GM21619 (cell line): ENCODE measurements at regions not wholly inside any gene's neighbourhood (a gene's known extent, or its start where the extent isn't known, plus 50 kb on each side); places are given as distances from the start of the nearest gene placed in this dataset.
"Not testable (repeated sequence)": the region's sequence is repeated elsewhere in the genome, so short reads cannot be mapped to it uniquely, and the experiment has no call there.

ENCODE experiments used
- ATAC-seq: cut with Tn5 transposase; IDR thresholded peaks from one replicate; pipeline ENCODE4 v1.9.1; 2021; ENCODE audit not compliant: unreplicated experiment

DNA sequence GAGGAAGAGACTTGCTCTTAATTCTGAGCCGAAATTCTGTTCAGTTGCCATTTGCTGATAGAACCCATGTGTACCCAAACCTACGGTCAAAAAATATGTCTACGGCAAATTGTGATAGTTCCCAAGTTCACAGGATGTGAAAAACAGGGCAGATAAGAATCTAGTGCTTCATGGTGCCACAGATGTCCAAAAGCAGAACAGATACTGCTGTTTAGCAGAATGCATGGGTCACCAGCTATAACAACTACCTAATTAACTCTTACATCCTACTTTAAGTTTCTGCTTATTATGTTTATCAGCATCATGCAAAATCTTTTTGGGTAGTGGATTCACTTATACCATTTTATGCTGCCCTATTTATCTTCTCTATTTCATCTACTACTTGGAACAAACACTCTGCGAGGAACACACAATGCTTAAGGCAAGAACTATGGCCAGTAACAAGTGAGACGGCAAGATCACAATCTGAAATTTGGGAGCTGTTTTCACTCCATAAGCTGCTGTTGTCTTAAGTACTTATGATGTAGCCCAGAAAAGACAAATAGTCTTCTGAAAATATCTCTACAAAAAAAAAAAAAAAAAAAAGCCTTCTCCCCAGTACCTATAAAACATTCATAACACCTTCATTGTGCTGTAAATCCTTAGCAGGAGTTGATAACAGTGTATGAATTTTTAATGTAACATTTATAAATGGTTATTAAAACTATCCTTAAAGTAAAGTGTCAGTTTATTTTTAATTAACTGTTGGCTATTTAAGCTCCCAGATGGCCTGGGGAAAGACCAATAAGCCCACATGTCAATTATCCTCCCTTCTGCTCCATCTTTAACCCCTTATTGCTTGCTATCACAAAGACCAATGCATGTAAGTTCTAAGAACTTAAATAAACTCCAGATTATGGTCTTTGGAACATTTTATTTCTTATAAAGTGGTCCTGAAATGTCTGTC, 232.3 kb downstream of the TLR4 start:
- ATAC-seq, result peak; percentile 94

DNA sequence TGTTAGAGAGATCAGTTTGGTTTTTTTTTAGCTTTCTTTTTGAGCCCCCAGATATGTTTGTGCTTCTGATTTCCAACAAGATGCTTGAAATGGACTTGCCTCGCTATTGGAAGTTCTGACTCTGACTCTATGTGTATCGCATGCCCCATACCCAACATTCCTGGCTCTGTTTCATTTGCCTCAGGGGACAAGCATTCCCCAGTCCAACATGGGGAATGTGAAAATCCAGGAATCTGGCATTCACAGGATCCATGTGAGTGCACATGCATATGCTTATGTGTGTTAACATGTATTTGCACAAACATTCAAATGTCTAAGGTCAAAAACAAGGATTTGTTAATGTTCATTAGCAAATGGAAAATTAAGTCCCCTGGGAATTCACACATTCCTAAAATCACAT, 233.9 kb downstream of the TLR4 start:
- ATAC-seq, result no peak

DNA sequence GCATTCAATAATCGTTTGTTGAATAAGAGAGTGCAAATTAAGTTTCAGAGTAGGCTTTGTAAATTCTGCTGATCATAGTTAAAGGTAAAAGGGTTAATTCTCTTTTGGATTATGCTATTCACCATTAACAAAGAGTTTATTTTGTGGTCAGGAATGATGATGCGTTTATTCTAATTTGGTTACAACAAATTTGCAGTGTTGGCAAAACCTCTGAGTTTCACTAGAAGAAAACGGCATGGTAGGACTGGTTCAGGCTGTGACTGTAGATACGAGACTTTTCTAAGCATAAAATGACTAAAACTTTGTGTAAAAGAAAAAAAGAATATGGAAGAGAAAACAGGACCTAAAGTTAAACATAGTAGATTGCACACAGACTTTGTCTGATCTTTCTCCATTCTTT, 234.7 kb downstream of the TLR4 start:
- ATAC-seq, result no peak

DNA sequence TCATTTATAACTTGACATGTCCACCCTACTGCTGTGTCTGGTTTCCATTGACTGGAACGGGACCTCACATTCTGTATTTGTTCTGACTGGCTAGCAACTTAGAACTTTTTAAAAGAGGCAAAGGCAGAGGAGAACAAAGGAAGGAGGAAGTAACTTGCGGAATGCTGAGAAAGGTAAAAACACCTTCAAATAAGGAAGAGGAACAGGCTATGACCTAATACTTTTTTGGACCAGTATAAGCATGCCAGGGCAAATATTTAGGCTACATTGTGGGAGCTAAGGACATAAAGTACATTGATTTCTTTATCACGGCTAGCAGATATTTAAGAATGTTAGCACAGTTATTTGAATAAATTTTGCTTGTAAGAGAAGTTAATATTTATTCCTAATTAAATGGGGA, 240.5 kb downstream of the TLR4 start:
- not testable (repeated sequence) for ATAC-seq

DNA sequence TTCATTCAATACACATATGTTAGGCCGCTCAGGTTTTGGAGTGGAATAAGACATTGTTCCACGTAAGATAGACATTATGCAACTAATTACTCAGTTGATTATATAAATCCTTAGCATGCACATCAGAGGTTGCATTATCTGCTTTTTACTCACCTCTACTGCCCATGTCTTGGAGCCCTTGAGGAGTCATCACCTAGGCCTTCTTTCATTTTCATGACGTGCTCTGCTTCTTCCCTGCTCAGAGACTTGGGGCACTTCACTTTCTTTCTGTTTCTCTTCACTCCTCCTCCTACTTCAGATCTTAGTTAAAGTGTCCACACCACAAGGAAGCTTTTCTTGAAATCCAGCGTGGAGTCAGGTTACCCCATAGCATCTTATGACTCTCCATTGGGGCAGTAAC, 241.1 kb downstream of the TLR4 start:
- ATAC-seq, result no peak

DNA sequence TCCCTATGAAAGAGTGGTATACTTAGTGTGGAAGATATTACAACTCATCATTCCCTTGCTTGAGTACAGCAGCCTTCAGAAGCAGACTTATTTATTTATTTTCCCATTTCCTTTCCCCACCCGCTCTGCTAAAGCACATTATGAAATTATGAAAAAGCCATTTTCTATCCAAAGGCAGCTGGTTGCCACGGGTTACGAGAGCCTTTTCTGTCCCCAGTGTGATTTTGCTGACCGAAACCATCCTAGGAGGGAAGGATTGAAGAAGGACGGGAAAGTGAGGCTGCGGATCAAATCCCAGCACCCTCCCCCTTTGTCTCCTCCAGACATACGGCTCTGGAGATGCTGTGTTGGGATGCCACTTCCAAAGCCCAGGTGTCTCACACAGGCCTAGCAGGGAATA, 246.9 kb downstream of the TLR4 start:
- ATAC-seq, result no peak

DNA sequence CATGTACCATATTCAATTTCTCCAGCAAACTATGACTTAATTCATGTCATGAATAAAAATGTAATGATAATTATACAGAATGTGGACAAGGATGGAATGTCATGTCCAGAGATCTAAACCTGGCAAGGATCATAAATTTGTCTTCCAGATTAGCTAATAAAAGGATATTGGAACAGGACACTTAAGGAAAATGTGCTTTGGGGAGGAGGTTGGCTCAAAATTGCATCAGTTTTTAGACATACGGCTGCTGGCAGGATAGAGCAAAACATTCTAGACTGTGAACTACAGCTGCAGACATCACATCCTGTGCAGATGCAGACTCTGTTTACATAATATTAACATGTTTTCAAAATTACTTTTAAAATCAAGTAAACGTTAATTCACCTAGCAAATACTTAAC, 248.4 kb downstream of the TLR4 start:
- ATAC-seq, result no peak

DNA sequence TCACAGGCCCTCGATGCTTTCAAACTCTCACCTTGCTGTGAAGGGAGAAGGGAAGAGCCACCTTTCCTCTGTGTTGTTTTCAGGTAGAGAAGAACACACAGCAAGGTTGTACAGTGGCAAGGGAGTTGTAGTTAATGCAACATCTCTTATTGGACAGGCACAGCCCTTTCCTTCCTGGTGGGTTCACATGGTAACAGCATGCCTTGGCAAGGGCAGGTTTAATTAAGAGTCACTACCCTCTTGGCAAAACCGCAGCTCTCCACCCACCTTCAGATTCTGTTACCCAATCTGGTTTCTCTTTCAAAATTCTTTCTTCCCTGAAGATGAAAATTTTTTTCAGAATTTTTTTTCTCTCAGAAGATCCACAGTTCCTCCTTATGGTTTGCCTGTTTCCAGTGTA, 253.1 kb downstream of the TLR4 start:
- ATAC-seq, result no peak

DNA sequence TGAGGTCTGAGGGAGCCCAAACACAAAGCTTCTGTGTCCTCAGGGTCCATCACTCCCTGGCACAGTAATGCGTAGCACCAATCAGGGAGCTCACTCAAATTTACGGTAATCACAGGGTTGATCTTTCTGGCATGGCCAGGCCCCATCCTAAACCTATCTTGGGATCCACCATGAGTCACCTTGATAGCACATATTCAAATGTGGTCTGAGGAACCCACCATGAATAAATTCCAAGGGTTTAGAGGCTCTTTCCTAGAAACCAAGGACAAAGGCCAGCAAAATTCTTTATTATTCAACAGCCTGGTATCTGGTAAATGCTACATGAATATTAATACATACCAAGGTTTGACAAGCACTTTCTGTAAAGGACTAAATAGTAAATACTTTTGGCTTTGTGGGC, 254.5 kb downstream of the TLR4 start:
- ATAC-seq, result no peak

DNA sequence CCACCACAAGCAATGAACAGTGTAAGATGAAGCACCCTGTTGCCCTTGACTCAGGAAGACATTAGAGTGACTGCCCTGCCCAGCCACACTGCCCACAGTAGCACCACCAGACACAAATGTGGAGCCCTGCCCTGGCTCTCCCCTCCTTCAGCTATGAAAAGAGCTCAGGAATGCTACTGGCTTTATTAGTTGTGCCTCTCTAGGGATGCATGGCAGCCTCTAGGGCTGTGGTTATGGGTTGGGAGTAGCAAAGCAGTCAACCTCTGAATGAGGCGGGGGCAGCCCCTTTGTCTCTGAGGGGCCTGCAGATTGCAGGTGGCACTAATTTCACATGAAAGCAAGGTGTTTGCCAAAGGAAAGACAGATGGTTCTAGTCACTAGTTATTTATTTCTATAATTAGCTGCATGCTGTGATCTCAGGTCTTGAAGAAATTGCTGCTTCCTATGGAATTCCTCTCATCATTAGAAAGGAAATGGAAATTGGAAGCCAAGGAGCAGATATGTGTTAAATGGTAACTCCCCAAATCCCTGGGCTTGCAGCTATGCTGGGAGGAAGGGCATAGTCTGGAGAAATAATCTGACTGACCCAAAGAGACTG, 259.4 kb downstream of the TLR4 start:
- no peak for ATAC-seq

DNA sequence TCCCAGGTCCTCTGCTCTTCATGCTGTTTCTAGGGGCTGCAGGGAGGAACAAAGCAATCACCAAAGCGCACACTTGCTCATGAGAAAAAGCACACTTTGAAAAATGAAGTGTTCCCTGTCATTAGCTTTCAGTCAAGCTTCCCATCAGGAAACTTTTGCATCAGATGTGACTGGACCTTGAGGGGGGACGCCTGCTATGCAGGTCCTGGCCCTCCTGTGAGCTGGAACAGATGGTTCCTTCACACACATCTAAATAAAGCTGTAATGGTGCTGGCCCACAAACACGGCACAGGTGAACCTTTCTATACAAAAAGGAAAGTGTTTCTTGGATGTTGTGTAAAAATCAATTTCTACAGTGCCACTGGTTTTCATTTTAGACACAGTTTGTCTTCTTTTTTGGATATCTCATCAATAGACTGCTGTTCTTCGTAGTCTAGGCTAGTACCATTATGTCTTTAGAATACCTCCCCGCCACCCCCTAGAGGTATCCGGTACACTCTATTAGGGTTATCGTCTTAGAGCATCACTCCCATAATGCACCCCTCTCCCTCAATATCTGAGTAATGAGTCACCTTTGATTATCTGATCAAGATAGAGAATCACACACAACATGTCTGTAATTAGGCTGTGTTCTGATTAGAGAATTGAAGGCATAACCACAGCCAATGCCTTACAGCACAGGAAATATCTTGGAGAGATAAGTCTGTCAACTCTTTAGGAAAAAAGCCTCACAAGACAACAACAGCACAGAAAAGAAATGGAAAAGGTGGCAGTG, 266.3 kb downstream of the TLR4 start:
- ATAC-seq, result no peak

DNA sequence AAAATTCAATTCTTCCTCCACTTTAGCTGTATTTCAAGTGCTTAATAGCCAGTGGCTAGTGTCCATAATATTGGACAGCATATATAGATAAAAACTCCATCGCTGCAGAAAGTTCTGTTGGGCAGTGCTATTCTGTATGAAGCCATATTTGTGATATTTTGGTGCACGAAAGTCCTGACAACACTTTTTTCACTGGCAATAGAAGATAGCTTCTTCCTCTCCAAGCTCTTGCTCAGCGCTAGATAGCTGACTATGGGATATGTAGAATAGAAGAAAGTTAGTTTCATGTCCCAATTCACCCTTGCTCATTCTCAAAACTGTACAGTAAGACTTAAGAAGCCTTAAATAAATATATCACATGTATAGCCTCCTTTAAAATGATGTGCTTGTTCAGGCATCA, 269.9 kb downstream of the TLR4 start:
- ATAC-seq, result no peak

DNA sequence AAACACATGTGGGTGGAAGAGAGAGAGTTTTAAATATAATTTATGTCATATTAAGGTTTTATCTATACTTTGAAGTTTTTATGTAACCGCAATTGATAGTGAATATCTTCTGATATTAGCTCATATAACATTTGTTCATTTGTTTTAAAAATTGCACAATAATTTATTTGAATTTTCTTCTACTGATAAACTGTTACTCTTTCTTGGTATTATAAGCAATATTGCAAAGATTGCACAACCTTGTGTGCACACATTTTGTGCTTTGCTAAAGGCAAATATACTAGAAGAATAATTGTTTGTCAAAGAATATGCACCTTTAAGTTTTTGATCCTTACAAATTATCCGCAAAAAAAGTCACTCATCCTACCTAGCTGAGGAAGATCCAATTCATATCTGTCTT, 275.7 kb downstream of the TLR4 start:
- no peak for ATAC-seq

DNA sequence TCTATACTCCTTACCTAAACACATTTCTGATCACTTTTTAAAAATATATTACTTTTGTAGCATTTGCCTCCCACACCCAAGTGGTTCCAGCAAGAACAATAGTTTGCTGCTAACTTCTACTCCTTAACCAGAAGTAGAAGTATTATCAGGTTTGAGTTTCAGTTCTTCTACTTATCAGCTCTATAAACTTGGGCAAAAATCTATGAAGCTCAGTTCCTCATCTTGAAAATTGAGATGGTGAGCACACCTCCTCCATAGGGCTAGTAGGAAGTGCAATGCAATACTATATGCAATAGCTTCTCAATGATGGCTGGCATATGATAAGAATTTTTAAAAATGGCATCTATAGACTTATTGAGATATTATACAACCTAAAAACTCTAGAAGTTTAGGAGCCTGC, 283.7 kb downstream of the TLR4 start:
- ATAC-seq, result no peak

DNA sequence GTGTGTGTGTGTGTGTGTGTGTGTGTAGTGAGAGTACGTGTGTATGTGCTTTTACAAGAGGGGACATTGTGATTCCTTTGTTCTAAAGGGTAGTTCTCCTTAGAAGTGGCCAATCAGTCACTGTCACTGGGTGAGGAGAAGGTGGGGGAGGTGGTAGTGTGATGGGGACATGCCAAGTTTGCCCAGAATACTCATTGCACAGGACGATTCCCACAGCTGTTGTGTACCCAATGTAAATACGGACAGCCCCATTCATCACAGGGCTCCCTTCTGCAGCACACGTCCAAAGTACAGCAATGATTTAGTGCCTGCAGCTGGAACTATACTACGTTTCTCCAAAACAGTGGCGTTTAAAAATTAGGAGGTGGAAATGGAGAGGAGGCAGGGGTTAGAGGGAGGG, 287.8 kb downstream of the TLR4 start:
- no peak for ATAC-seq

DNA sequence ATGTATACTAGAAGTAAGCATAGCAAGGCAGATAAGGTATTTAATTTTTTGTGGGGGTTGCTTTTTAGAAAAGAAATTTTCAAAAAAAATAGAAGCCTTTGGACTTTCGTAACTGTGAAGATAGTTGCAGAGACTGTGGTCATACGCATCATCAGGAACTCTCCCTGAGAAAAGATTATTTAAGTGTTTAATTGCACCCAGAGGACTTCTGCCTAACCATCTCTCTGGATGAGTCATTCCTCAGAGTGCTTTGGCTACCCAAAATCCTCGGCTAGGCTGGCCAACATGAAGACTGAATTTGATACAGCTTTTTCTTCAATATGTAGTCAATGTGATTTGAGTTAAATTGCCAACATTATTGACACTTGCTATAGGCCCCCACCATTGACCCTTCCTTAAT, 296.4 kb downstream of the TLR4 start:
- no peak for ATAC-seq

DNA sequence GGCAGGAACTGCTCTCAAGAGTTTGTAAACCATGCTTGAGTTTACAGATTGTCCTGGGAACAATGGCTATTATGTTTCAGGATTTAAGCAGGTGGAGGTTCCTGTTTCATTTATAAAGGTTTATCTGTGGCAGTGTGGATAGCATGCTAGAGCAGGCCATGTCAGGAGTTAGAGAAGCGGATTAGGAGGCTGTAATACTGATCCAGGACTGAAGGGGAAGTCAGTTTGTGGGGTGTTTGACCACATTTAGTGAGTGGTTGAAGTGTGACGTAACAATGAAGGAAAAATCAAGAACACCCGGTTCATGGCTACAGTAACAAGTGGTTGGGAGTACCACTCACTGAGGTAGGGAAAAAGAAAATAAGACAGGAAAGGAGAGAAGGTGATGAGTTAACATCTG, 299.0 kb downstream of the TLR4 start:
- no peak for ATAC-seq

DNA sequence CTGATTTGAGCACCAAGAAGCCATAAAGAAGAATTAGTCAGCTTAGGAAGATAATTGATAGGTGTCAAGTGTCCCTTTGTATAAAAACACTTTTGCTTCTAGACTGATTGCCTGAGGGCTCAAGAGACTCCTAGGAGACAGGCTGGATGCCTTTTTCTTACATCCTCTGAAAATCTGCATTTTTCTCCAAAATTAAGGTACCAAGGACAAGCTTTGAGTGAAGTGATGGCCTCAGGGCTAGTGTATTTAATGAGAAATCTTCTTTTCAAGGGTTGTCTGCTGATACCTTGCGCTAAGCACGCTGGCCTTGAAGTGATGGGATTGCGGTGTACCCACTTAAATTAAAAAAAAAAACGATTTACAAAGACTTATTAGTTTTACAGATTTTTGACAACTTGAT, 304.0 kb downstream of the TLR4 start:
- ATAC-seq, result no peak

DNA sequence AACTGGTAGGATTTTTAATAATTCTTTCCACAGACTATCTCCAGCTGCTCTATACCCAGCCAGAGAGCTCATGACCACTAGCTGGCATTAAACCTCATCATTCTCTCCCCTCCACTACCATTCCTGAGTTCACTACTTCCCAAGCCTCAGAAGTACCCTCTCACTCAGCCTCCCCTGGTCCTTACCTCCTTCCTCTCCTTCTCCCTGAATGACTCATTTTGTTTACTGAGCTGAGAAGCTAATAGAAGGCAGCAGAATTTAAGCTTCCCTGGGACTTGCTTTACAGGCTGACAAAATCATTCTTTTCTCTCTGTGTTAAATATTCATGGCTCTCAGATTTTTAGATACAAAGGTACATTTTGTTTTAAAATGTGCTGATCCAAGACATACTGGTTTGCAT, 305.4 kb downstream of the TLR4 start:
- no peak for ATAC-seq

DNA sequence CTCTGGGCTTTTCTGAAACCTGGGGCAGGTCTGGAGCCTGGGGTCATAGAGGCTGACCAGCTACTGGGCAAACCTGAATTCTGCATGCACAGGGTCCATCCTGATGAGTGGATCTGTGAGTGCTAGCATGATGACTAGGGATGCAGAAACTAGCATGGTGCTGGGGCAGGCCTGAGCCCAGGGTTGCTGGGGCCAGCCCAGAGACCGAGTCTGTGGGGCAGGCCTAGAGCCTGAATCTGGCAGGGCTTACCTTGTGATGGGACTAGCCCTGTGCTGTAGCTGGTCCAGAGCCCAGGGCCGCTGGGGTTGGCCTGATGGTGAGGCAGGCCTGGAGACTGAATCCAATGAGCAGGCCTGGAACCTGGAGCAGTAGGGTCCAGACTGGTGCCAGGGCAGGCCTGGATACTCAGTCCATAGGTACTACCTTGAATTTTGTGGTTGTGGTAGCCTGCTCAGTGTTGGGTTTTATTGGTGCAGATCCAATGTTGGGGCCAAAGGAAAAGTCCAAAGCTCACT, 313.5 kb downstream of the TLR4 start:
- ATAC-seq, result no peak

DNA sequence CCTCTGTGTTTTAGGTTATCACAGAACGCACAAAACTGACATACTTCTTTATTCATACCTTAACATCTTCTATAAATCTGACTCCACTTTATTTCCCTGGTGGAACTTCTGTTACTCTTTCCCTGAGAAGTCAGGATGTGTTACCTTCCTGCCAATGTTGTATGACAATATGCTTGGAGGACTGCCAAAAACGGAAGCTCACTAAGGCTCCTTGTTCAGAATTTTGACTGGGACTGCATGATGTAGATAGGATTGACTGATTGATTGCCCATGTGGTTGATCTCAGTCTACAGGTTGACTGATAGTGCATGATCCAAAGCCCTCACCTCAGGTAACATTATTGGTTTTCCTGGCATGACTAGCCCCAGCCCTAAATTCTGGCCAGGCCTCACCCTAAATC, 319.4 kb downstream of the TLR4 start:
- no peak for ATAC-seq

DNA sequence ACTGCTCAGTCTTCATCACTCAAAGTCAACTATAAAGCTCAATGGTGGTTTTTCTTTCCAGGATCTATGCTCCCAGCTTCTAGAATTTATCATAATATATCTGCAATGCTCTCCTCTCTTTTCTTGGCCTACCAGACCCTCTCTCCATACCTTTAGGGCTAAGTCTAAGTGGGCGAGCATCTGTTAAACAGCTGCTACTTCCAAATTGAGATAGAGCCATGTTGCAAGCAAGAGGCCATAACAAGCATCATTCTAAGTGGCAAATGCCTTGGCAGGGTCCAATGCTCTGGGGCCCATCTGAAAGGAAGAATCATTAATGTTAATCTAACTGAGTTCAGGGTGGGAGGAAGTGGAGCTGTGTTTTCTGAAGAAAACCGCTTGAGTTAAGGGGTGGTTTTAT, 324.0 kb downstream of the TLR4 start:
- no peak for ATAC-seq
